ENCODE measurements at regions not wholly inside any gene's neighbourhood (a gene's known extent, or its start where the extent isn't known, plus 50 kb on each side); places are given as distances from the start of the nearest gene placed in this dataset.

DNA sequence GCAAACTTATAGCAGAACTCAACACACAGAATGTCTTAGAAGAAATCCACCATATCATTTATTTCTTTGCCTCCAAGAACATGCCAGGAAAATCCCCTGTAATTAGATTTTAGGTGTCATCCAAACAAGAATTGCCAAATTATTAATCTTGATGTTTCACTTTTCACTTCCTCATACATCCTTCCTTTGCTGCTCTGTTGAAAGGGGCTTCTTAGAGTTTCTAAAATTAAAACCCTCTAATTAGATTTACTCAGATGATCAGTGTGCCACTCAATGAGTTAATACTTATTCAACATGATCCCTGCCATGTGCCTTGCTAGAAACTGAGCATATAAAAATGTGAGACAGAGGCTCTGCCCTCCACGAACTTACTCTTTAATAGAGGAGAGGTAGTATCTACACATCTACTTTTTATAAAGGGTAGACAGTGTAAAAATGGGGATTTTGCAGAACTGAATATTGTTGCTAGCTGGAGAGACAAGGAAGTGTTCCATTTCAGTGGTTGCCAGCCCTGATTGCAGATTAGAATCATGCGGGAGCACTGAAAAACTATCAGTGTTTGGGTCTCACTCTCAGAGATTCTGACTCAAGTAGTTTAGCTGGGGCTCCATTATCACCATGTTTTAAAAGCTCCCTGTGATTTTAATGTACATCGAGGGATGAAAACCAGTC lies 498.4 kb downstream of the TLE4 start:
- Histone ChIP-seq H3K18ac (ENCODE audit: low read length) (no peak overlapping the region), H4K8ac (ENCODE audit: low read depth, low read length) (no peak overlapping the region), H3K9ac (ENCODE audit: low read depth, low read length, poor library complexity) (no peak overlapping the region), H2BK120ac (ENCODE audit: low read depth, low read length) (no peak overlapping the region), H3K4me3 (ENCODE audit: low read length in 2 of 2) (no peak overlapping the region), H2AK5ac (ENCODE audit: low read depth, low read length) (no peak overlapping the region), H2BK15ac (ENCODE audit: low read length) (no peak overlapping the region), H3K23ac (ENCODE audit: low read depth, low read length, poor library complexity) (no peak overlapping the region), H3K4me1 (ENCODE audit: control insufficient read depth in 2 of 2, insufficient read depth in 1 of 2, low read depth in 1 of 2, low read length in 2 of 2) (peaks cover 0 to 7% of the 10 kb centered on the region in 2 donors), H3K4me2 (ENCODE audit: insufficient read depth, low read length, poor library complexity, severe bottlenecking) (no peak overlapping the region), H2AFZ (ENCODE audit: low read length) (no peak overlapping the region), H3K27ac (replicated peaks; ENCODE audit: low read length) (no peak overlapping the region), H3K14ac (ENCODE audit: low read length) (no peak overlapping the region), H3K9me3 (replicated peaks in 1 of 2; ENCODE audit: control insufficient read depth in 2 of 2, insufficient read depth in 1 of 2, low read depth in 1 of 2, low read length in 2 of 2) (no peaks in the 10 kb centered on the region), H4K91ac (ENCODE audit: low read depth, low read length, poor library complexity) (no peak overlapping the region), H2BK5ac (ENCODE audit: low read length) (no peak overlapping the region), H3K27me3 (ENCODE audit: control insufficient read depth in 3 of 3, insufficient read depth in 3 of 3, low read depth in 1 of 3, low read length in 3 of 3) (no peaks in the 10 kb centered on the region), H3K79me1 (ENCODE audit: low read depth, low read length) (no peaks in the 10 kb centered on the region), H3K36me3 (replicated peaks in 1 of 2; ENCODE audit: control insufficient read depth in 2 of 2, insufficient read depth in 2 of 2, low read length in 2 of 2) (no peaks in the 10 kb centered on the region), H2BK12ac (ENCODE audit: low read length) (no peak overlapping the region), H3K4ac (ENCODE audit: low read length) (no peak overlapping the region)
- DNase-seq (ENCODE audit: low spot score): no peak
- WGBS, 2 donors (ENCODE audit: extremely low coverage in 2 of 2, insufficient read length in 2 of 2, insufficient replicate concordance in 1 of 2): no CpG with 5 or more reads among the region's 3 CpGs

DNA sequence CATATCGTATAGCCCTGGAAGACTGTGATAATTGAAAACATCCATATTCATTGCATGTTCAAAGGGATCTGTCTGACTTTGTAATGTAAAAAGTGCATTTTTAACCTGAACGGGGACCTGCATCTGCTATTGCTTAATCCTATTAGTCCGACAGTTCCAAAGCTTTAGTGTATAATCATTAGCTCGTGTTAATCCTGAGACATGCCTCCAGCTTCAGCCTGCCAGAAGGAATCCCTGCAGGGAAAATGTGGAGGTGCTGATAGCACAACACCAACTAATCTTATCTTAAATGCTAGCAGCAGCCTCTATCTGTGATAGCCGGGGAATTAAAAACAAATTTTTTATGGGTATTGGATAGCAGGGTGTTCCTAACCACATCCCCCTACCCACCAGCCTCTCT lies 495.2 kb downstream of the TLE4 start:
- no CpG with 5 or more reads among the region's 5 CpGs for WGBS, 2 donors (ENCODE audit: extremely low coverage in 2 of 2, insufficient read length in 2 of 2, insufficient replicate concordance in 1 of 2)

DNA sequence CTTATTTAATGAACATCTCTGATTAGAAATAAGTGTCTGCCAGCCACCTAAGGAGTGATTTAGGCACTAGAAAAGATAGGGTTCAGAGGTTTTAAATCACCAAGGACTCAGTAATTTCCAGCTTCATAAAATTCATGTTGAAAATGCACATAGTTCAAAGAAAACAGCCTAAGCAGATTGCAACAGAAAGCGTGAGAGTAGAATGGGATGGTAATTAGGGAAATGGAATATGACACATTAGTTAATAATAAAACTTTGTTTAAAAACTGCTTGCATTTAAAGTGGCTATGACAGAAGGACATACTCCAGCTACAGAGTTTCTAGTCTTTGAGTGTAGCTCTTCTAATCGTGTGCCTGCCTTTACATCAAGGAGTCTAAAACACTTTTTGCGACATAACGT lies 490.8 kb downstream of the TLE4 start:
- Histone ChIP-seq H2BK12ac (ENCODE audit: low read length) (no peak overlapping the region), H3K27ac (replicated peaks; ENCODE audit: low read length) (no peak overlapping the region), H4K8ac (ENCODE audit: low read depth, low read length) (no peak overlapping the region), H3K18ac (ENCODE audit: low read length) (no peak overlapping the region), H3K9ac (ENCODE audit: low read depth, low read length, poor library complexity) (no peak overlapping the region), H2BK15ac (ENCODE audit: low read length) (no peak overlapping the region), H2AFZ (ENCODE audit: low read length) (no peak overlapping the region), H2BK5ac (ENCODE audit: low read length) (no peak overlapping the region), H3K79me1 (ENCODE audit: low read depth, low read length) (no peaks in the 10 kb centered on the region), H2AK5ac (ENCODE audit: low read depth, low read length) (no peak overlapping the region), H3K4ac (ENCODE audit: low read length) (no peak overlapping the region), H4K91ac (ENCODE audit: low read depth, low read length, poor library complexity) (no peak overlapping the region), H3K4me2 (ENCODE audit: insufficient read depth, low read length, poor library complexity, severe bottlenecking) (no peak overlapping the region), H3K23ac (ENCODE audit: low read depth, low read length, poor library complexity) (no peak overlapping the region), H3K4me1 (ENCODE audit: control insufficient read depth in 2 of 2, insufficient read depth in 1 of 2, low read depth in 1 of 2, low read length in 2 of 2) (peaks cover 0 to 9% of the 10 kb centered on the region in 2 donors), H3K9me3 (replicated peaks in 1 of 2; ENCODE audit: control insufficient read depth in 2 of 2, insufficient read depth in 1 of 2, low read depth in 1 of 2, low read length in 2 of 2) (peaks cover 0 to 3% of the 10 kb centered on the region in 2 donors), H3K4me3 (ENCODE audit: low read length in 2 of 2) (no peak overlapping the region), H3K27me3 (ENCODE audit: control insufficient read depth in 3 of 3, insufficient read depth in 3 of 3, low read depth in 1 of 3, low read length in 3 of 3) (peaks cover 0 to 2% (median 0%) of the 10 kb centered on the region in 3 experiments), H3K14ac (ENCODE audit: low read length) (no peak overlapping the region), H2BK120ac (ENCODE audit: low read depth, low read length) (no peak overlapping the region), H3K36me3 (replicated peaks in 1 of 2; ENCODE audit: control insufficient read depth in 2 of 2, insufficient read depth in 2 of 2, low read length in 2 of 2) (no peaks in the 10 kb centered on the region)
- no CpG with 5 or more reads among the region's 4 CpGs for WGBS, 2 donors (ENCODE audit: extremely low coverage in 2 of 2, insufficient read length in 2 of 2, insufficient replicate concordance in 1 of 2)
- no peak for DNase-seq (ENCODE audit: low spot score)

More for the DNA sequence above, 495.2 kb downstream of the TLE4 start:
- H3K4me1 ChIP-seq (ENCODE audit: control insufficient read depth in 2 of 2, insufficient read depth in 1 of 2, low read depth in 1 of 2, low read length in 2 of 2): peaks cover 0 to 11% of the 10 kb centered on the region in 2 donors
- H2AFZ ChIP-seq (ENCODE audit: low read length): no peak overlapping the region
- H2BK120ac ChIP-seq (ENCODE audit: low read depth, low read length): no peak overlapping the region
- H3K14ac ChIP-seq (ENCODE audit: low read length): no peak overlapping the region
- no peak overlapping the region for H3K18ac ChIP-seq (ENCODE audit: low read length)
- H3K4ac ChIP-seq (ENCODE audit: low read length): no peak overlapping the region
- no peak overlapping the region for H3K9ac ChIP-seq (ENCODE audit: low read depth, low read length, poor library complexity)
- peak overlapping the region; percentile 30 for H3K27ac ChIP-seq (replicated peaks; ENCODE audit: low read length)
- no peak overlapping the region for H2BK12ac ChIP-seq (ENCODE audit: low read length)
- peak; percentile 56 for DNase-seq (ENCODE audit: low spot score)
- H2AK5ac ChIP-seq (ENCODE audit: low read depth, low read length): no peak overlapping the region
- no peak overlapping the region for H3K23ac ChIP-seq (ENCODE audit: low read depth, low read length, poor library complexity)
- H2BK15ac ChIP-seq (ENCODE audit: low read length): no peak overlapping the region
- no peak overlapping the region for H4K8ac ChIP-seq (ENCODE audit: low read depth, low read length)
- H3K79me1 ChIP-seq (ENCODE audit: low read depth, low read length): no peaks in the 10 kb centered on the region
- H3K9me3 ChIP-seq (replicated peaks in 1 of 2; ENCODE audit: control insufficient read depth in 2 of 2, insufficient read depth in 1 of 2, low read depth in 1 of 2, low read length in 2 of 2): no peaks in the 10 kb centered on the region
- peak overlapping the region; percentile 21 for H3K4me2 ChIP-seq (ENCODE audit: insufficient read depth, low read length, poor library complexity, severe bottlenecking)
- no peak overlapping the region for H3K4me3 ChIP-seq (ENCODE audit: low read length in 2 of 2)
- no peak overlapping the region for H2BK5ac ChIP-seq (ENCODE audit: low read length)
- H3K36me3 ChIP-seq (replicated peaks in 1 of 2; ENCODE audit: control insufficient read depth in 2 of 2, insufficient read depth in 2 of 2, low read length in 2 of 2): no peaks in the 10 kb centered on the region
- H3K27me3 ChIP-seq (ENCODE audit: control insufficient read depth in 3 of 3, insufficient read depth in 3 of 3, low read depth in 1 of 3, low read length in 3 of 3): no peaks in the 10 kb centered on the region
- H4K91ac ChIP-seq (ENCODE audit: low read depth, low read length, poor library complexity): no peak overlapping the region

DNA sequence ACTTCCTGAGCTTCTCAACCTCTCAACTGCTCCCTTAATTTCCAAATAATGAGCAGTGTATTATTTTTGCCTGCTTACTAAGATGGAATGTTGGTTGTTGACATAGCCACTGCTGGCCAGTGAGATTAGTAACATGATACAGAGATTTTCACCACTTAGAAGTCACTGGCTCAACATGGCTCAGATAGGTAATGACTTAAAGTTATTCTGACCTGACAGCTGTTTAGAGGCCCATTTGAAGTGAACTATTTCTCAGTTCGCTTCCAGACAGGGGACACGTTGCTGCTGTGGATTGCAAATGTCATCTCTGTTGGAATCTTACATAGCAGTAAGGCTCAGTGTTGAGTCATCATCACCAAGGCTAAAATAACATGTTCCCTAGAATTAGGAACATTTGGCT lies 490.2 kb downstream of the TLE4 start:
- Histone ChIP-seq H3K14ac (ENCODE audit: low read length) (no peak overlapping the region), H4K91ac (ENCODE audit: low read depth, low read length, poor library complexity) (no peak overlapping the region), H2BK120ac (ENCODE audit: low read depth, low read length) (no peak overlapping the region), H3K27ac (replicated peaks; ENCODE audit: low read length) (peak overlapping the region; percentile 24), H3K4me1 (ENCODE audit: control insufficient read depth in 2 of 2, insufficient read depth in 1 of 2, low read depth in 1 of 2, low read length in 2 of 2) (peaks cover 0 to 4% of the 10 kb centered on the region in 2 donors), H3K36me3 (replicated peaks in 1 of 2; ENCODE audit: control insufficient read depth in 2 of 2, insufficient read depth in 2 of 2, low read length in 2 of 2) (no peaks in the 10 kb centered on the region), H4K8ac (ENCODE audit: low read depth, low read length) (no peak overlapping the region), H2AFZ (ENCODE audit: low read length) (no peak overlapping the region), H3K9me3 (replicated peaks in 1 of 2; ENCODE audit: control insufficient read depth in 2 of 2, insufficient read depth in 1 of 2, low read depth in 1 of 2, low read length in 2 of 2) (peaks cover 3% of the 10 kb centered on the region in 2 donors), H2BK12ac (ENCODE audit: low read length) (no peak overlapping the region), H3K27me3 (ENCODE audit: control insufficient read depth in 3 of 3, insufficient read depth in 3 of 3, low read depth in 1 of 3, low read length in 3 of 3) (peaks cover 0 to 2% (median 0%) of the 10 kb centered on the region in 3 experiments), H2BK15ac (ENCODE audit: low read length) (no peak overlapping the region), H3K23ac (ENCODE audit: low read depth, low read length, poor library complexity) (no peak overlapping the region), H2BK5ac (ENCODE audit: low read length) (no peak overlapping the region), H3K79me1 (ENCODE audit: low read depth, low read length) (no peaks in the 10 kb centered on the region), H3K4ac (ENCODE audit: low read length) (no peak overlapping the region), H3K4me3 (ENCODE audit: low read length in 2 of 2) (no peak overlapping the region), H3K4me2 (ENCODE audit: insufficient read depth, low read length, poor library complexity, severe bottlenecking) (no peak overlapping the region), H3K9ac (ENCODE audit: low read depth, low read length, poor library complexity) (no peak overlapping the region), H2AK5ac (ENCODE audit: low read depth, low read length) (no peak overlapping the region), H3K18ac (ENCODE audit: low read length) (no peak overlapping the region)
- no CpG with 5 or more reads among the region's 2 CpGs for WGBS, 2 donors (ENCODE audit: extremely low coverage in 2 of 2, insufficient read length in 2 of 2, insufficient replicate concordance in 1 of 2)
- DNase-seq (ENCODE audit: low spot score): no peak
